SK-N-SH (cell line): ENCODE measurements at regions not wholly inside any gene's neighbourhood (a gene's known extent, or its start where the extent isn't known, plus 50 kb on each side); places are given as distances from the start of the nearest gene placed in this dataset.

Experiments used
- FOSL2 ChIP-seq: IDR thresholded peaks from 2 replicates; pipeline ENCODE4 v1.4.0; 2012; ENCODE audit warnings: low read depth, mild to moderate bottlenecking, moderate library complexity, borderline replicate concordance
- GABPA ChIP-seq: IDR thresholded peaks from 2 replicates; pipeline ENCODE4 v1.4.0; 2012; ENCODE audit warnings: low read depth, mild to moderate bottlenecking
- JUND ChIP-seq: IDR thresholded peaks from 2 replicates; pipeline ENCODE4 v1.4.0; 2012
- MEF2A ChIP-seq: IDR thresholded peaks from 2 replicates; pipeline ENCODE4 v1.4.0; 2012; ENCODE audit warnings: low read depth, borderline replicate concordance
- MXI1 ChIP-seq: IDR thresholded peaks from 2 replicates; pipeline ENCODE4 v1.6.1; 2012; ENCODE audit warnings: mild to moderate bottlenecking, low read depth, low read length, improper control_type of control experiment
- POLR2AphosphoS5 ChIP-seq: IDR thresholded peaks from 2 replicates; pipeline ENCODE4 v1.6.1; 2012; ENCODE audit warnings: low read depth, low read length
- RAD21 ChIP-seq: IDR thresholded peaks from 2 replicates; pipeline ENCODE4 v1.6.1; 2012; ENCODE audit warnings: mild to moderate bottlenecking, low read length
- RFX5 ChIP-seq: IDR thresholded peaks from 2 replicates; pipeline ENCODE4 v1.6.1; 2012; ENCODE audit warnings: mild to moderate bottlenecking, improper control_type of control experiment, low read length
- TCF12 ChIP-seq: IDR thresholded peaks from 2 replicates; pipeline ENCODE4 v1.4.0; 2012
- YY1 ChIP-seq: IDR thresholded peaks from 2 replicates; pipeline ENCODE4 v1.4.0; 2012; ENCODE audit warnings: low read depth, mild to moderate bottlenecking
- TF ChIP-seq, protein P1 (sequence below): fragments of 200-600 bp; sonication (generic); IDR thresholded peaks from 2 replicates; pipeline ENCODE4 v1.6.1; 2017; ENCODE audit warnings: antibody characterized with exemption, mild to moderate bottlenecking, moderate library complexity
- TF ChIP-seq, protein P2 (sequence below): IDR thresholded peaks from 2 replicates; pipeline ENCODE4 v1.4.0; 2012; ENCODE audit warnings: low read depth
- TF ChIP-seq, protein P3 (sequence below): IDR thresholded peaks from 2 replicates; pipeline ENCODE4 v1.6.1; 2012; ENCODE audit warnings: mild to moderate bottlenecking, low read depth, low read length, moderate library complexity

DNA sequence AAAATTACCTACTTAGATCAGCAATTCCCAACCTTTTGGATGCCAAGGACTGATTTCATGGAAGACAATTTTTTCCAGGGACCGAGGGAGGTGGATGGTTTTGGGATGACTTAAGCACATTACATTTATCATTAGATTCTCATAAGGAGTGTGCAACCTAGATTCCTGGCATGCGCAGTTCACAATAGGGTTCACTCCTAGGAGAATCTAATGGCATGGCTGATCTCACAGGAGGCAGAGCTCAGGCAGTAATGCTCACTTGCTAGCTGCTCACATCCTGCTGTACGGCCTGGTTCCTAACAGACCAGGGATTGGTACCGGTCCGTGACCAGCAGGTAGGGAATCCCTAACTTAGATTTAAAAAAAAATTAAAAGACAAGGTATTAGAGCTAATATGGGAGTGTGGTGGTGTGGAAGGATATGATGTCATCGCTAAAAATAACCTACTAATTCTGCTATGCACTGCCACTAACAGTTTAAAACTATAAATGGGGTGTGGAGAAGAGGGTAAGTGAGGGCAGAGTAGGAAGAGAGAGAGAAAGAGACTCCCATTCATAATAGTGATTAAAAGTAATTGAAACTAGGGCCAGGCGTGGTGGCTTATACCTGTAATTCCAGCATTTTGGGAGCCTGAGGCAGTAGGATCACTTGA is 282.7 kb downstream of the BAMBI start:
- TF ChIP-seq, protein P1, sequence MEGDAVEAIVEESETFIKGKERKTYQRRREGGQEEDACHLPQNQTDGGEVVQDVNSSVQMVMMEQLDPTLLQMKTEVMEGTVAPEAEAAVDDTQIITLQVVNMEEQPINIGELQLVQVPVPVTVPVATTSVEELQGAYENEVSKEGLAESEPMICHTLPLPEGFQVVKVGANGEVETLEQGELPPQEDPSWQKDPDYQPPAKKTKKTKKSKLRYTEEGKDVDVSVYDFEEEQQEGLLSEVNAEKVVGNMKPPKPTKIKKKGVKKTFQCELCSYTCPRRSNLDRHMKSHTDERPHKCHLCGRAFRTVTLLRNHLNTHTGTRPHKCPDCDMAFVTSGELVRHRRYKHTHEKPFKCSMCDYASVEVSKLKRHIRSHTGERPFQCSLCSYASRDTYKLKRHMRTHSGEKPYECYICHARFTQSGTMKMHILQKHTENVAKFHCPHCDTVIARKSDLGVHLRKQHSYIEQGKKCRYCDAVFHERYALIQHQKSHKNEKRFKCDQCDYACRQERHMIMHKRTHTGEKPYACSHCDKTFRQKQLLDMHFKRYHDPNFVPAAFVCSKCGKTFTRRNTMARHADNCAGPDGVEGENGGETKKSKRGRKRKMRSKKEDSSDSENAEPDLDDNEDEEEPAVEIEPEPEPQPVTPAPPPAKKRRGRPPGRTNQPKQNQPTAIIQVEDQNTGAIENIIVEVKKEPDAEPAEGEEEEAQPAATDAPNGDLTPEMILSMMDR: no peak
- TF ChIP-seq GABPA (no peak), RFX5 (no peak), YY1 (no peak), RAD21 (no peak), MXI1 (no peak), TCF12 (no peak), POLR2AphosphoS5 (no peak), MEF2A (no peak), FOSL2 (no peak), JUND (no peak)
- TF ChIP-seq, protein P2, sequence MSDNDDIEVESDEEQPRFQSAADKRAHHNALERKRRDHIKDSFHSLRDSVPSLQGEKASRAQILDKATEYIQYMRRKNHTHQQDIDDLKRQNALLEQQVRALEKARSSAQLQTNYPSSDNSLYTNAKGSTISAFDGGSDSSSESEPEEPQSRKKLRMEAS: no peak
- TF ChIP-seq, protein P3, sequence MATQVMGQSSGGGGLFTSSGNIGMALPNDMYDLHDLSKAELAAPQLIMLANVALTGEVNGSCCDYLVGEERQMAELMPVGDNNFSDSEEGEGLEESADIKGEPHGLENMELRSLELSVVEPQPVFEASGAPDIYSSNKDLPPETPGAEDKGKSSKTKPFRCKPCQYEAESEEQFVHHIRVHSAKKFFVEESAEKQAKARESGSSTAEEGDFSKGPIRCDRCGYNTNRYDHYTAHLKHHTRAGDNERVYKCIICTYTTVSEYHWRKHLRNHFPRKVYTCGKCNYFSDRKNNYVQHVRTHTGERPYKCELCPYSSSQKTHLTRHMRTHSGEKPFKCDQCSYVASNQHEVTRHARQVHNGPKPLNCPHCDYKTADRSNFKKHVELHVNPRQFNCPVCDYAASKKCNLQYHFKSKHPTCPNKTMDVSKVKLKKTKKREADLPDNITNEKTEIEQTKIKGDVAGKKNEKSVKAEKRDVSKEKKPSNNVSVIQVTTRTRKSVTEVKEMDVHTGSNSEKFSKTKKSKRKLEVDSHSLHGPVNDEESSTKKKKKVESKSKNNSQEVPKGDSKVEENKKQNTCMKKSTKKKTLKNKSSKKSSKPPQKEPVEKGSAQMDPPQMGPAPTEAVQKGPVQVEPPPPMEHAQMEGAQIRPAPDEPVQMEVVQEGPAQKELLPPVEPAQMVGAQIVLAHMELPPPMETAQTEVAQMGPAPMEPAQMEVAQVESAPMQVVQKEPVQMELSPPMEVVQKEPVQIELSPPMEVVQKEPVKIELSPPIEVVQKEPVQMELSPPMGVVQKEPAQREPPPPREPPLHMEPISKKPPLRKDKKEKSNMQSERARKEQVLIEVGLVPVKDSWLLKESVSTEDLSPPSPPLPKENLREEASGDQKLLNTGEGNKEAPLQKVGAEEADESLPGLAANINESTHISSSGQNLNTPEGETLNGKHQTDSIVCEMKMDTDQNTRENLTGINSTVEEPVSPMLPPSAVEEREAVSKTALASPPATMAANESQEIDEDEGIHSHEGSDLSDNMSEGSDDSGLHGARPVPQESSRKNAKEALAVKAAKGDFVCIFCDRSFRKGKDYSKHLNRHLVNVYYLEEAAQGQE: no peak
